ENCODE measurements at regions not wholly inside any gene's neighbourhood (a gene's known extent, or its start where the extent isn't known, plus 50 kb on each side); places are given as distances from the start of the nearest gene placed in this dataset.

GRCh38 chr4:180449395-180449956 is 1793.7 kb upstream of the TENM3 start:
- DNase-seq (ENCODE audit: low read depth) = no peak
- H3K4me3 ChIP-seq (ENCODE audit: low read depth, low read length) = no peak overlapping the region

GRCh38 chr4:180455226-180455625 is 1788.0 kb upstream of the TENM3 start:
- no peak overlapping the region for H3K4me3 ChIP-seq (ENCODE audit: low read depth, low read length)
- no peak for DNase-seq (ENCODE audit: low read depth)

GRCh38 chr4:180456928-180457327 is 1786.3 kb upstream of the TENM3 start:
- H3K4me3 ChIP-seq (ENCODE audit: low read depth, low read length) = no peak overlapping the region
- no peak for DNase-seq (ENCODE audit: low read depth)

GRCh38 chr4:180462116-180462515 is 1781.1 kb upstream of the TENM3 start:
- no peak overlapping the region for H3K4me3 ChIP-seq (ENCODE audit: low read depth, low read length)
- DNase-seq (ENCODE audit: low read depth) = no peak

- no peak for DNase-seq (ENCODE audit: low read depth)
- no peak overlapping the region for H3K4me3 ChIP-seq (ENCODE audit: low read depth, low read length)
These were observed 1777.8 kb upstream of the TENM3 start for GRCh38 chr4:180465364-180465763.

GRCh38 chr4:180483036-180483435 is 1760.2 kb upstream of the TENM3 start:
- no peak overlapping the region for H3K4me3 ChIP-seq (ENCODE audit: low read depth, low read length)
- no peak for DNase-seq (ENCODE audit: low read depth)

GRCh38 chr4:180485407-180485806 is 1757.8 kb upstream of the TENM3 start:
- H3K4me3 ChIP-seq (ENCODE audit: low read depth, low read length) = no peak overlapping the region
- DNase-seq (ENCODE audit: low read depth) = no peak

- H3K4me3 ChIP-seq (ENCODE audit: low read depth, low read length) = no peak overlapping the region
- no peak for DNase-seq (ENCODE audit: low read depth)
These were observed 1756.9 kb upstream of the TENM3 start for GRCh38 chr4:180486342-180486741.

GRCh38 chr4:180489787-180490186 is 1753.4 kb upstream of the TENM3 start:
- DNase-seq (ENCODE audit: low read depth) = no peak
- H3K4me3 ChIP-seq (ENCODE audit: low read depth, low read length) = no peak overlapping the region

- no peak overlapping the region for H3K4me3 ChIP-seq (ENCODE audit: low read depth, low read length)
- DNase-seq (ENCODE audit: low read depth) = no peak
These were observed 1752.0 kb upstream of the TENM3 start for GRCh38 chr4:180491210-180491609.

GRCh38 chr4:180493299-180493698 is 1749.9 kb upstream of the TENM3 start:
- no peak for DNase-seq (ENCODE audit: low read depth)
- no peak overlapping the region for H3K4me3 ChIP-seq (ENCODE audit: low read depth, low read length)

GRCh38 chr4:180500154-180500553 is 1743.0 kb upstream of the TENM3 start:
- no peak for DNase-seq (ENCODE audit: low read depth)
- no peak overlapping the region for H3K4me3 ChIP-seq (ENCODE audit: low read depth, low read length)

- no peak overlapping the region for H3K4me3 ChIP-seq (ENCODE audit: low read depth, low read length)
- no peak for DNase-seq (ENCODE audit: low read depth)
These were observed 1730.3 kb upstream of the TENM3 start for GRCh38 chr4:180512801-180513475.

GRCh38 chr4:180518906-180519305 is 1724.3 kb upstream of the TENM3 start:
- no peak for DNase-seq (ENCODE audit: low read depth)

GRCh38 chr4:180521181-180521580 is 1722.0 kb upstream of the TENM3 start:
- H3K4me3 ChIP-seq (ENCODE audit: low read depth, low read length) = no peak overlapping the region
- no peak for DNase-seq (ENCODE audit: low read depth)

More at GRCh38 chr4:180518906-180519305, 1724.3 kb upstream of the TENM3 start:
- H3K4me3 ChIP-seq (ENCODE audit: low read depth, low read length) = no peak overlapping the region

GRCh38 chr4:180525523-180526077 is 1717.6 kb upstream of the TENM3 start:
- no peak overlapping the region for H3K4me3 ChIP-seq (ENCODE audit: low read depth, low read length)
- DNase-seq (ENCODE audit: low read depth) = no peak

- no peak overlapping the region for H3K4me3 ChIP-seq (ENCODE audit: low read depth, low read length)
- no peak for DNase-seq (ENCODE audit: low read depth)
These were observed 1715.2 kb upstream of the TENM3 start for GRCh38 chr4:180528003-180528402.

- H3K4me3 ChIP-seq (ENCODE audit: low read depth, low read length) = no peak overlapping the region
- no peak for DNase-seq (ENCODE audit: low read depth)
These were observed 1712.4 kb upstream of the TENM3 start for GRCh38 chr4:180530787-180531186.

GRCh38 chr4:180532691-180533090 is 1710.5 kb upstream of the TENM3 start:
- no peak for DNase-seq (ENCODE audit: low read depth)
- no peak overlapping the region for H3K4me3 ChIP-seq (ENCODE audit: low read depth, low read length)

GRCh38 chr4:180538384-180539057 is 1704.7 kb upstream of the TENM3 start:
- no peak for DNase-seq (ENCODE audit: low read depth)
- H3K4me3 ChIP-seq (ENCODE audit: low read depth, low read length) = no peak overlapping the region

GRCh38 chr4:180539284-180539683 is 1703.9 kb upstream of the TENM3 start:
- no peak for DNase-seq (ENCODE audit: low read depth)
- no peak overlapping the region for H3K4me3 ChIP-seq (ENCODE audit: low read depth, low read length)

Data from skeletal muscle cell (primary cell).